ENCODE measurements at regions not wholly inside any gene's neighbourhood (a gene's known extent, or its start where the extent isn't known, plus 50 kb on each side); places are given as distances from the start of the nearest gene placed in this dataset.

GRCh38 chrX:140298960-140299825 lies 205.7 kb downstream of the SOX3 start (continued):
- no peak for TF ChIP-seq ZNF512 (CRISPR knock-in tag; IDR thresholded peaks at IDR 0.05; ENCODE audit: borderline replicate concordance)
- TF ChIP-seq CTCF (IDR thresholded peaks at IDR 0.05), result no peak
- TF ChIP-seq ZNF425 (CRISPR knock-in tag; conservative IDR thresholded peaks at IDR 0.05), result no peak

- DNase-seq (ENCODE audit: low spot score) (no peak), ATAC-seq (no peak)
- ChIA-PET POLR2A (no interaction called here), CTCF (no interaction called here)
- Mint-ChIP-seq H3K36me3 (no peaks in the 10 kb centered on the region), H3K4me3 (no peak overlapping the region), H3K4me1 (peaks cover 51% of the 10 kb centered on the region), H3K9me3 (no peaks in the 10 kb centered on the region), H3K27ac (no peak overlapping the region), H3K27me3 (ENCODE audit: low read depth) (no peaks in the 10 kb centered on the region)
- TF ChIP-seq ZNF416 (CRISPR knock-in tag; IDR thresholded peaks at IDR 0.05) (no peak), E2F5 (CRISPR knock-in tag; IDR thresholded peaks at IDR 0.05) (no peak), ZMAT4 (CRISPR knock-in tag; IDR thresholded peaks at IDR 0.05) (no peak), GTF2I (CRISPR knock-in tag; conservative IDR thresholded peaks at IDR 0.05) (no peak), CTCF (IDR thresholded peaks at IDR 0.05) (no peak), NFE2L1 (CRISPR knock-in tag; IDR thresholded peaks at IDR 0.05) (no peak), ZNF232 (CRISPR knock-in tag; IDR thresholded peaks at IDR 0.05) (no peak), JAZF1 (CRISPR knock-in tag; IDR thresholded peaks at IDR 0.05) (no peak), HMGXB4 (CRISPR knock-in tag; IDR thresholded peaks at IDR 0.05) (no peak), ETV6 (CRISPR knock-in tag; IDR thresholded peaks at IDR 0.05) (no peak), USF2 (CRISPR knock-in tag; IDR thresholded peaks at IDR 0.05) (no peak), SMAD3 (CRISPR knock-in tag; IDR thresholded peaks at IDR 0.05; ENCODE audit: borderline replicate concordance) (no peak)
Observed at GRCh38 chrX:140297273-140297672, 207.6 kb downstream of the SOX3 start.

All from WTC11 (cell line).